ENCODE measurements at regions not wholly inside any gene's neighbourhood (a gene's known extent, or its start where the extent isn't known, plus 50 kb on each side); places are given as distances from the start of the nearest gene placed in this dataset.

GRCh38 chr21:35394049-35394448, 344.9 kb upstream of the RUNX1 start:
- Histone ChIP-seq H3K4me3 (no peak overlapping the region), H3K36me3 (no peaks in the 10 kb centered on the region), H3K4me1 (no peaks in the 10 kb centered on the region), H3K27ac (replicated peaks) (no peak overlapping the region), H3K9me3 (replicated peaks) (peaks cover 2% of the 10 kb centered on the region), H3K27me3 (ENCODE audit: low read depth) (peaks cover 60% of the 10 kb centered on the region)
- intact Hi-C loops (cut with micrococcal nuclease), result no loop called here
- no peak for DNase-seq
- no peak for TF ChIP-seq CTCF (IDR thresholded peaks at IDR 0.05; ENCODE audit: borderline replicate concordance)

- intact Hi-C loops (cut with micrococcal nuclease), result no loop called here
Measured at GRCh38 chr21:35390013-35390776, 341.1 kb upstream of the RUNX1 start.

GRCh38 chr21:35386491-35387079, 337.5 kb upstream of the RUNX1 start:
- Histone ChIP-seq H3K4me1 (no peaks in the 10 kb centered on the region), H3K27ac (replicated peaks) (no peak overlapping the region), H3K36me3 (no peaks in the 10 kb centered on the region), H3K27me3 (ENCODE audit: low read depth) (no peaks in the 10 kb centered on the region), H3K4me3 (no peak overlapping the region), H3K9me3 (replicated peaks) (peaks cover 21% of the 10 kb centered on the region)
- intact Hi-C loops (cut with micrococcal nuclease), result no loop called here
- DNase-seq, result no peak
- no peak for TF ChIP-seq CTCF (IDR thresholded peaks at IDR 0.05; ENCODE audit: borderline replicate concordance)

More at GRCh38 chr21:35390013-35390776, 341.1 kb upstream of the RUNX1 start:
- H3K27me3 ChIP-seq (ENCODE audit: low read depth), result peaks cover 26% of the 10 kb centered on the region
- H3K9me3 ChIP-seq (replicated peaks), result peaks cover 21% of the 10 kb centered on the region
- no peak for DNase-seq
- H3K27ac ChIP-seq (replicated peaks), result no peak overlapping the region
- no peaks in the 10 kb centered on the region for H3K4me1 ChIP-seq
- no peak for TF ChIP-seq CTCF (IDR thresholded peaks at IDR 0.05; ENCODE audit: borderline replicate concordance)
- H3K36me3 ChIP-seq, result no peaks in the 10 kb centered on the region
- no peak overlapping the region for H3K4me3 ChIP-seq

- H3K27me3 ChIP-seq (ENCODE audit: low read depth), result peaks cover 4% of the 10 kb centered on the region
- no peak for DNase-seq
- intact Hi-C loops (cut with micrococcal nuclease), result no loop called here
- H3K4me1 ChIP-seq, result no peaks in the 10 kb centered on the region
- no peak overlapping the region for H3K4me3 ChIP-seq
- no peaks in the 10 kb centered on the region for H3K36me3 ChIP-seq
- no peak overlapping the region for H3K27ac ChIP-seq (replicated peaks)
- no peak for TF ChIP-seq CTCF (IDR thresholded peaks at IDR 0.05; ENCODE audit: borderline replicate concordance)
- H3K9me3 ChIP-seq (replicated peaks), result peaks cover 21% of the 10 kb centered on the region
Measured at GRCh38 chr21:35384375-35384774, 335.3 kb upstream of the RUNX1 start.

GRCh38 chr21:35382696-35383095, 333.6 kb upstream of the RUNX1 start:
- intact Hi-C loops (cut with micrococcal nuclease), result no loop called here
- TF ChIP-seq CTCF (IDR thresholded peaks at IDR 0.05; ENCODE audit: borderline replicate concordance), result no peak
- Histone ChIP-seq H3K4me1 (no peaks in the 10 kb centered on the region), H3K36me3 (no peaks in the 10 kb centered on the region), H3K4me3 (no peak overlapping the region), H3K27me3 (ENCODE audit: low read depth) (peaks cover 8% of the 10 kb centered on the region), H3K27ac (replicated peaks) (no peak overlapping the region), H3K9me3 (replicated peaks) (peaks cover 5% of the 10 kb centered on the region)
- DNase-seq, result no peak

All from left ventricle myocardium inferior (tissue), 1 donor.